GM19238 (cell line): ENCODE measurements at regions not wholly inside any gene's neighbourhood (a gene's known extent, or its start where the extent isn't known, plus 50 kb on each side); places are given as distances from the start of the nearest gene placed in this dataset.

ENCODE experiments used
- DNase-seq: peaks from one replicate; pipeline ENCODE4 v3.0.0; 2011; ENCODE audit warnings: low spot score; ENCODE audit not compliant: insufficient read length

DNA sequence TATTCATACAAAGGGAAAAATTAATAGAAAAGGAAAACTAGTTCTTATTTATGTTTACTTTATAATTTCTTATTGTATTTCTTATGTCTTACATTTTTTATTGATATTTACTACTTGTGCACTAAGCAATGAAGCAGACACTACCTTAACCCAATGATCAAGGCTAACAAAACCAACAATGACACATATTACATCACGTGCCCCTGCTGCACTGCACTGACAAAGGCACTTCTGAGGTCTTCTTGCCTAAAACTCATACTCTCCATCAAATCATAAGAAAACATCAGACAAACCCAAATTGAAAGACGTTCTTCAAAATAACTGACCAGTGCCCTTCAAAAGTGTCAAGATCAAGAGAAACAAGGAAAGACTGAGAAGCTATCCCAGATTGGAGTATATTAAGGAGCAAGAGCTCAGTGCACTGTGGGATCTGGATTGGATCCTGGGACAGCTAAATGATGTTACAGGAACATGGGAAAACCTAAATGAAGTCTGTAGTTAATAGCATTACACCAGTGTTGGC lies 230.9 kb downstream of the AUH start:
- DNase-seq, result no peak

- no peak for DNase-seq
These were observed 230.3 kb downstream of the AUH start for GRCh38 chr9:91131433-91131839.

DNA sequence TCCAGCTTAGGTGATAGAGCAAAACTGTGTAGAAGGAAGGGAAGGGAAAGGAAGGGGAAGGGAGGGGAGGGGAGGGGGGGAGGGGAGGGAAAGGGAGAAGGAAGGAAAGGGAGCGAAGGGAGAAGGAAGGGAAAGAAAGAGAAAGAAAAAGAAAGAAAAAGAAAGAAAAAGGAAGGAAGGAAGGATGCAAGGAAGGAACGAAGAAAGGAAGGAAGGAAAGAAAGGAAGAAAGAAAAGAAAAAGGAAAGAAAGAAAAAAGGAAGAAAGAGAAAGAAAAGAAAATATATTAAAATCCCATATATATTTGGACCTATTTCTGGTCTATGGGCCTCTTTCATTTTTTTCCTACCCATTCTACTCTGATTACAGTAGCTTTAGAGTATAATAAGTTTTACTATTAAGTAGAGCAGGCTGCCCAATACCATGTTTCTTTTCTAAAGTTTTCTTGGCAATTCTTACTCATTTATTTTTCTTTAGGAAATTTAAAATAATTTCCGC lies 229.1 kb downstream of the AUH start:
- DNase-seq, result no peak

DNA sequence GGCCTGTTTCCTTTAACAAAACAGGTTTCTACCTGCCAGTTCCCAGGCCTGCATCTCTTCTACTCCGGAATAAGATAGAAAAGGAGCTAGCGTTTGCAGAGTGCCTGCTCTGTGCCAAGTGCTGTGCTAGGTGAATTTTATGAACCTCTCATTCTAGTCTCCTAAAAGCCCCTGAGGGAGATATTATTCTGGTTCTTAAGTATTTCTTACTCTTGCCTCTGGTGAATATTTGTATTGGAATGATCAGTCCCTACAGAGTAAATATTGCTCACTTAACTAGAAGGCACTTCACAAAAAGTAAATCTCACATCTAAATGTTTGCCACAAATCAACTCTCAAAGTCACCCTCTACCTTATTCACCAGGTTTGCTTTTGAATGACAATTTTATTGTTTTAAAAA lies 227.1 kb downstream of the AUH start:
- no peak for DNase-seq

GRCh38 chr9:91137391-91137790 lies 224.3 kb downstream of the AUH start:
- DNase-seq, result no peak

DNA sequence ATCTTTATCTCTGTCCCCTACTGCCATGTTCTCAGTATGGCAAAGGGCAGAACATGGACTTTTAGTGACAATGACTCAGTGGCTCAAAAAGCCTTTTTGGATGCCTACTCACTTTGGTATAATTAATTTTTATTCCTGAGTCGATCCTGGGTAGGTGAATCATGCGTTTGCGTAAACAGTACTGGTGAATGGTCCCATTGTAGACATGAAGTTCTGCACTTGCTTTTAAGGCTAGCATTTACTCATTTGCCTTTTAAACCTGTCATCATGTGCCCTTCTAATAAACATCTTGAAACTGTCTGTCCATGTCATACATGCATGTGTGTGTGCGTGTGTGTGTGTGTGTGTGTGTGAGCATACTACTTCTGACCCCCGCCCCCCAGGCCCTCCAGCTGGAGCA lies 223.0 kb downstream of the AUH start:
- DNase-seq, result no peak

GRCh38 chr9:91141407-91141965 lies 220.2 kb downstream of the AUH start:
- DNase-seq, result no peak

- DNase-seq, result no peak
These were observed 218.6 kb downstream of the AUH start for GRCh38 chr9:91143162-91143561.

- no peak for DNase-seq
These were observed 218.1 kb downstream of the AUH start for GRCh38 chr9:91143642-91144041.

DNA sequence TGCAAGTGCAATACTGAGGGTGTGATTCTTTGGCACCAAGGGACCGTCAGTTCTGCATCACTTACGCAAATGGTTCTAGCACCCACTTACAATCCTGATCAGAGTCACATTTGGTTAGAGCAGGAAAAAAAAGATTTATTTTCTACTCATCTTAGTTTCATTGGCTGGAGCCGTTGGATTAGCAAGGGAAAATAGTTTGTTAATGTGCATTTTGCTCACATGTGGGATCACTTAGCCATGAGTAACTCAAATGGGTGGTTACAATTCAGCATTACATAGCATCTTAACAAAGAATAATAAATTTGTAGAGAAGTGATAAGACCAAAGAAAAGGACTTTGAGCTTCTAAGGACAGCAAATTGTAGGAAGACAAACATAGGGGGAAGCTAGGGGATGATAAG lies 216.9 kb downstream of the AUH start:
- DNase-seq, result no peak

GRCh38 chr9:91145496-91145895 lies 216.2 kb downstream of the AUH start:
- no peak for DNase-seq

GRCh38 chr9:91146391-91147019 lies 215.2 kb downstream of the AUH start:
- no peak for DNase-seq

- DNase-seq, result no peak
These were observed 214.5 kb downstream of the AUH start for GRCh38 chr9:91147079-91147708.

DNA sequence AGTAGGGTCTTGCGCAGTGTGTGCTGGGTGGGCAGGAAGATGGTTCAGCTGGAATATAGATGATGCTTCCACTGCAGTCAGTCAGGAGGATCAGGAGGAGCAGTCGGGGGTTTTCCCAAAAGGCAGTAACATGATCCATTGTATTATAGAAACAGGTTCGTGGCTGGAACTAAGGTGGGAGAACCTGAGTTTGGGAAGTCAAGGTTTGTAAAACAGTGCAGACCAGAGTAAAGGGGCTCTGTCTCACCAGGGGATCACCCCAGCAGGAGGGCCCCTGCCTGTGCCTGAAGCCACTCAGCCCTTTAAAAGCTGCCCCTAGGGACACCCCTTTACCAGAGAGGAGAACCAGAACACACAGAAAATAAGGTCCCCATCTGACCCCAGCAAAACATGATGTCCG lies 213.4 kb downstream of the AUH start:
- no peak for DNase-seq

DNA sequence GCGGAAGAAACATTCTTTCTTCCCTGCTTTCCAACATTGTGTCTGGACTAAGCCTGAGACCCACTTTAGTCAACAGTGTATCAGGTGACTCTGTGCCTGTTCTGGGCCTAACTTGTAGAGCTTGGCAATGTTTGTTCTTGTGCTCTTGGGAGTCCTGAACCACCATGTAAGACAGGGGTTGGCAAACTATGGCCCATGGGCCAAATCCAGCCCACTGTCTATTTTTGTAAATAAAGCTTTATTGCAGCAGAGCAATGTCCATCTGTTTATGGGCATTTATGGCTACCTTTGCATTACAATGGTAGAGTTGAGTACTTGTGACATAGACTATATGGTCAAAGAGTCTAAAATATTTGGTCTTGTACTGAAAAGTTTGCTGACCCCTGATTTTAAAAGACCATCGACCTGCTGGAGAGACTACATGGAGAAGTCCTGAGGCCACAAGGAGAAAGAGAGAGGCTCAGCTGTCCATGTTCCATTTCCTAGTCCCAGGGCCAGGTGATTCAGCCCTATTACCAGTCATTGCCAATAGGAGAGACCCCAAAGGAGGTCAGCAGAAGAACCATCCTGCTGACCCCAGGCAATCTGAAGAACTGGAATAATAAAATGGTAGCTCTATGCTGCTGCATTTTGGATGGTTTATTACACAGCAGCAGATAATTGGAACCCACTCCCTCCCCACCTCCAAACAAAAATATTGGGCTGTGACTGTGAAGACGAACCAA lies 211.3 kb downstream of the AUH start:
- DNase-seq, result no peak

GRCh38 chr9:91150998-91151717 lies 210.6 kb downstream of the AUH start:
- DNase-seq, result peak; percentile 66

DNA sequence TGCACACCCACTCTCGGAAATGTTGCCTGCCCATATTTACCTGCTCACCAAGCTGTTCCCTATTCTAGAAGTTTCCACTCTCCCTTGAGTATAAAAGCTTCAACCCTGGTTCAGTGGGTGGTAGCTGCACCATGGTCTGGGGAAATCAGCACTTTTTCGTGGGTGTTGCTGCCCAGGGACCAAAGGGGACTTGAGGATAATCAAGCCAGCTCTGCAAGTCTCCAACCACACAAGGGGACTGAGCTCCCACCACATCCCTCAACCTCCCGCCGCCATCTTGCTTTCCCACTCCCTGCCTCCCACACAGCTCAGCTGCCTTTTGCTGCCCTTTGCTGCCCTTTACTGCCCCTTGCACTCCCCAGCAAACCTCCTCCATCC lies 210.0 kb downstream of the AUH start:
- DNase-seq, result no peak

DNA sequence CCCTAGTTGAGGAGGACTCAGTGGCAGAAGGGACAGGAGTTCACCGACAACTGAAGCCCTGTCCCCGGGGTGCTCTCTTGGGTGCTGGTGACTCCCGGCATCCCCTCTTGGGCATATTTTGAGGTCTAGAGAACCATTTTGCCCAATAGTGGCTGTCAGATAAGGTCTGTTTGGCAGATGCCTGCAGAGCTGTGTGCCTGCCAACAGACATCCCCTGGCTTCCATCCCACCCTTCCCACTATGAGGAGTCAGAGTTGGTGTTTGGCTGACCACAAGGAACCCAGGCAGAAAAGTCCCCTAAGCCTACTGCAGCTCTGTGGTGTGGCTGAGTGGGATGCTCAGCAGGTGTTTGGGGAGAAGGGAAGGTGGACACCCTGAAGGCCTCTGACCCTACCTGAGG lies 207.0 kb downstream of the AUH start:
- no peak for DNase-seq

GRCh38 chr9:91155181-91155580 lies 206.5 kb downstream of the AUH start:
- no peak for DNase-seq

DNA sequence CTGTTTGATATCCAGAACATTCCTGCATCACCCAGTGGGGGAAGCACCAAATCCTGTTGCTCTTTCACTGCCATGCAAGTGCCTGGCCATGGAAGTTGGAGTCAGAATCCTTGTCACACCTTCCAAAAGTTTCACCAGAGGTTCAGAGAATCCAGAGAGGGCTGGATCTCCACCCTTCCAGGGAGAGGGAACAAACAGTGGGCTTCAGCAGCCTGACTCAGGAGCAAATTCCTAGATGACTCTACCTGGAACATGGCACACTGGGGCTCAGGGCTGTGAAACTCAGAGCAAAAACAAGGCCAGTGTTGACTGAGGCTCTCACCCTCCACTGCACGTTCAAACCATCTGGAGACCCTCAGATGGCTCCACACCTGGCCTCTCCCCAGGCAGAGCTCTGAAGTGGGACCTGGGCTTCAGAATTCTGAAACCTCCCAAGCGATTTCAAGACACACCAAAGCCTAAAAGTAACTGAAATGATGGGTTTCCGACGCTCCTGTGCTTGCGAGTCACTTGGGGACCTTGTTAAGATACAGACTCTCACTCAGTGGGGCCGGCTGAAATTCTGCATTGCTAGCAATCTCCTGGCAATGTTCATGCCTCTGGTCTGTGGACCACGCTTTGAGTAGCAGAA lies 205.9 kb downstream of the AUH start:
- no peak for DNase-seq
